Nephron (organoid): ENCODE measurements at regions not wholly inside any gene's neighbourhood (a gene's known extent, or its start where the extent isn't known, plus 50 kb on each side); places are given as distances from the start of the nearest gene placed in this dataset.

Experiments used
- H3K27ac Mint-ChIP-seq, 3 experiments: 2 replicates each; pipeline ENCODE4 v1.8.0; 2020; ENCODE audit warnings: mixed read lengths in 3 of 3, mild to moderate bottlenecking in 2 of 3, moderate library complexity in 1 of 3
- H3K27me3 Mint-ChIP-seq: 2 replicates; pipeline ENCODE4 v1.8.0; 2021; ENCODE audit warnings: low read depth, mild to moderate bottlenecking, moderate library complexity, mixed read lengths
- H3K36me3 Mint-ChIP-seq: 2 replicates; pipeline ENCODE4 v1.8.0; 2020; ENCODE audit warnings: low read depth, mixed read lengths
- H3K4me1 Mint-ChIP-seq: 2 replicates; pipeline ENCODE4 v1.8.0; 2020; ENCODE audit warnings: mixed read lengths
- H3K4me3 Mint-ChIP-seq, 3 experiments: 2 replicates each; pipeline ENCODE4 v1.8.0; 2020; ENCODE audit warnings: mild to moderate bottlenecking in 3 of 3, mixed read lengths in 3 of 3, moderate library complexity in 2 of 3
- H3K9me3 Mint-ChIP-seq: 2 replicates; pipeline ENCODE4 v1.8.0; 2020; ENCODE audit warnings: mixed read lengths
- CTCF ChIP-seq, 3 experiments: fragments of 200-600 bp; sonication (generic); IDR thresholded peaks; one replicate each; pipeline ENCODE4 v1.5.0; 2021; ENCODE audit warnings: antibody characterized with exemption in 3 of 3; ENCODE audit not compliant: unreplicated experiment in 3 of 3

- no peak for TF ChIP-seq CTCF (IDR thresholded peaks at IDR 0.05; ENCODE audit: unreplicated experiment in 3 of 3)
- Mint-ChIP-seq H3K4me3 (no peak overlapping the region), H3K27me3 (peaks cover 4% of the 10 kb centered on the region), H3K9me3 (no peaks in the 10 kb centered on the region), H3K27ac (no peak overlapping the region), H3K4me1 (peaks cover 3% of the 10 kb centered on the region), H3K36me3 (no peaks in the 10 kb centered on the region)
These were observed 1073.0 kb downstream of the TDRD15 start for GRCh38 chr2:22196806-22197205.

- no peaks in the 10 kb centered on the region for H3K27me3 Mint-ChIP-seq
- no peaks in the 10 kb centered on the region for H3K36me3 Mint-ChIP-seq
- TF ChIP-seq CTCF (IDR thresholded peaks at IDR 0.05; ENCODE audit: unreplicated experiment in 3 of 3), result no peak
- no peaks in the 10 kb centered on the region for H3K9me3 Mint-ChIP-seq
- no peak overlapping the region for H3K27ac Mint-ChIP-seq
- peaks cover 3% of the 10 kb centered on the region for H3K4me1 Mint-ChIP-seq
- H3K4me3 Mint-ChIP-seq, result no peak overlapping the region
These were observed 1074.9 kb downstream of the TDRD15 start for GRCh38 chr2:22198381-22199283.

- no peak overlapping the region for H3K4me3 Mint-ChIP-seq
- no peak for TF ChIP-seq CTCF (IDR thresholded peaks at IDR 0.05; ENCODE audit: unreplicated experiment in 3 of 3)
- no peaks in the 10 kb centered on the region for H3K27me3 Mint-ChIP-seq
- peak overlapping the region in 2 of 3 experiments; percentile 54 to 67 for H3K27ac Mint-ChIP-seq
- H3K4me1 Mint-ChIP-seq, result peaks cover 3% of the 10 kb centered on the region
- H3K9me3 Mint-ChIP-seq, result peaks cover 5% of the 10 kb centered on the region
- H3K36me3 Mint-ChIP-seq, result no peaks in the 10 kb centered on the region
These were observed 1076.2 kb downstream of the TDRD15 start for GRCh38 chr2:22199994-22200393.

- Mint-ChIP-seq H3K36me3 (no peaks in the 10 kb centered on the region), H3K9me3 (peaks cover 2% of the 10 kb centered on the region), H3K4me3 (no peak overlapping the region), H3K4me1 (no peaks in the 10 kb centered on the region), H3K27ac (no peak overlapping the region), H3K27me3 (no peaks in the 10 kb centered on the region)
- no peak for TF ChIP-seq CTCF (IDR thresholded peaks at IDR 0.05; ENCODE audit: unreplicated experiment in 3 of 3)
These were observed 1085.8 kb downstream of the TDRD15 start for GRCh38 chr2:22209545-22209944.

GRCh38 chr2:22213237-22213636 lies 1089.5 kb downstream of the TDRD15 start:
- Mint-ChIP-seq H3K9me3 (peaks cover 2% of the 10 kb centered on the region), H3K4me1 (peaks cover 4% of the 10 kb centered on the region), H3K27me3 (no peaks in the 10 kb centered on the region), H3K36me3 (no peaks in the 10 kb centered on the region), H3K27ac (no peak overlapping the region), H3K4me3 (no peak overlapping the region)
- no peak for TF ChIP-seq CTCF (IDR thresholded peaks at IDR 0.05; ENCODE audit: unreplicated experiment in 3 of 3)

- peaks cover 7% of the 10 kb centered on the region for H3K4me1 Mint-ChIP-seq
- TF ChIP-seq CTCF (IDR thresholded peaks at IDR 0.05; ENCODE audit: unreplicated experiment in 3 of 3), result no peak
- no peak overlapping the region for H3K4me3 Mint-ChIP-seq
- H3K27me3 Mint-ChIP-seq, result no peaks in the 10 kb centered on the region
- no peaks in the 10 kb centered on the region for H3K36me3 Mint-ChIP-seq
- peaks cover 3% of the 10 kb centered on the region for H3K9me3 Mint-ChIP-seq
- no peak overlapping the region for H3K27ac Mint-ChIP-seq
These were observed 1091.7 kb downstream of the TDRD15 start for GRCh38 chr2:22215517-22215916.
